Thyroid gland (tissue), 4 donors: ENCODE measurements at regions not wholly inside any gene's neighbourhood (a gene's known extent, or its start where the extent isn't known, plus 50 kb on each side); places are given as distances from the start of the nearest gene placed in this dataset.

Experiments
- POLR2A ChIP-seq, 2 donors: fragments of 450-650 bp; IDR thresholded peaks; one replicate each; pipeline ENCODE4 v1.6.1; 2017; ENCODE audit warnings: antibody characterized with exemption in 2 of 2, mild to moderate bottlenecking in 2 of 2, moderate library complexity in 1 of 2
- TF ChIP-seq, protein P1 (sequence below), 6 experiments: fragments of 200-600 bp in 3 of 6; fragments of 450-650 bp in 3 of 6; sonication (generic) in 3 of 6; IDR thresholded peaks; one replicate each; pipeline ENCODE4 v1.5.1; 2016 to 2019; ENCODE audit warnings: antibody characterized with exemption in 6 of 6, mild to moderate bottlenecking in 2 of 6, inconsistent platforms in 1 of 6, moderate library complexity in 1 of 6

DNA sequence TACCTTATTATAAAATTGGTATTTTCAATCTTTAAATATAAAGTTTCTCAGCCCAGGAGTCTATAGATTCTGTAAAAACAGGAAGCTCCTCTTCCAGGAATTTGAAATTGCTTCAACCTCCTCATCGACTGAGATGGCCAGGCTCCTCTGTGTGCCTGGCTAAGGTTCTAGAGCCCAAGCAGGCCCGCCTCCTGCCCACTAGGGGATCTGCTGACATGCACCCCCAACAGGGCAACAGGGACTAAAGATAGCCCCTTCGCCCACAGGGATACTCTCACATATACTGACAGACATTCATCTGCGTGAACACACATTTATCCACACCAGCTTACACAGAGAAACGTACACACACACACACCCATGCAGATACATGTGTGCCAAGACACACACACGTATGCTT is 183.1 kb upstream of the TLE3 start:
- no peak for TF ChIP-seq POLR2A (IDR thresholded peaks at IDR 0.05)
- TF ChIP-seq, protein P1, sequence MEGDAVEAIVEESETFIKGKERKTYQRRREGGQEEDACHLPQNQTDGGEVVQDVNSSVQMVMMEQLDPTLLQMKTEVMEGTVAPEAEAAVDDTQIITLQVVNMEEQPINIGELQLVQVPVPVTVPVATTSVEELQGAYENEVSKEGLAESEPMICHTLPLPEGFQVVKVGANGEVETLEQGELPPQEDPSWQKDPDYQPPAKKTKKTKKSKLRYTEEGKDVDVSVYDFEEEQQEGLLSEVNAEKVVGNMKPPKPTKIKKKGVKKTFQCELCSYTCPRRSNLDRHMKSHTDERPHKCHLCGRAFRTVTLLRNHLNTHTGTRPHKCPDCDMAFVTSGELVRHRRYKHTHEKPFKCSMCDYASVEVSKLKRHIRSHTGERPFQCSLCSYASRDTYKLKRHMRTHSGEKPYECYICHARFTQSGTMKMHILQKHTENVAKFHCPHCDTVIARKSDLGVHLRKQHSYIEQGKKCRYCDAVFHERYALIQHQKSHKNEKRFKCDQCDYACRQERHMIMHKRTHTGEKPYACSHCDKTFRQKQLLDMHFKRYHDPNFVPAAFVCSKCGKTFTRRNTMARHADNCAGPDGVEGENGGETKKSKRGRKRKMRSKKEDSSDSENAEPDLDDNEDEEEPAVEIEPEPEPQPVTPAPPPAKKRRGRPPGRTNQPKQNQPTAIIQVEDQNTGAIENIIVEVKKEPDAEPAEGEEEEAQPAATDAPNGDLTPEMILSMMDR (IDR thresholded peaks at IDR 0.05): no peak
